GM19395 (cell line): ENCODE measurements at regions not wholly inside any gene's neighbourhood (a gene's known extent, or its start where the extent isn't known, plus 50 kb on each side); places are given as distances from the start of the nearest gene placed in this dataset.

Source experiments
- ATAC-seq: cut with Tn5 transposase; IDR thresholded peaks from one replicate; pipeline ENCODE4 v1.9.1; 2021; ENCODE audit warnings: mild to moderate bottlenecking, moderate library complexity; ENCODE audit not compliant: unreplicated experiment

GRCh38 chr20:60599381-60599780 lies 641.2 kb downstream of the CDH26 start:
- no peak for ATAC-seq

DNA sequence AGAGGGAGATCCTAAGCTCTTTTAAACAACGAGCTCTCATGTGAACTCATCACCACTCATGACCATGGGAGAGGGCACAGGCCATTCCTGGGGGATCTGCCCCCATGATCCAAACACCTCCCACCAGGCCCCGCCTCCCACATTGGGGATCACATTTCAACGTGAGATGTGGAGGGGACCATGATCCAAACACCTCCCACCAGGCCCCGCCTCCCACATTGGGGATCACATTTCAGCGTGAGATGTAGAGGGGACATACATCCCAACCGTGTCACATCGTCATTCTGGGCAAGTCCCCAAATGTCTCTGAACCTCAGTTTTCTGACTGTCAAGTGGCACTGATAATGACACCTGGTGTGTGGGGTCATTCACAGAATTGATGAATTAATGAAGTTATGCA lies 641.8 kb downstream of the CDH26 start:
- no peak for ATAC-seq

DNA sequence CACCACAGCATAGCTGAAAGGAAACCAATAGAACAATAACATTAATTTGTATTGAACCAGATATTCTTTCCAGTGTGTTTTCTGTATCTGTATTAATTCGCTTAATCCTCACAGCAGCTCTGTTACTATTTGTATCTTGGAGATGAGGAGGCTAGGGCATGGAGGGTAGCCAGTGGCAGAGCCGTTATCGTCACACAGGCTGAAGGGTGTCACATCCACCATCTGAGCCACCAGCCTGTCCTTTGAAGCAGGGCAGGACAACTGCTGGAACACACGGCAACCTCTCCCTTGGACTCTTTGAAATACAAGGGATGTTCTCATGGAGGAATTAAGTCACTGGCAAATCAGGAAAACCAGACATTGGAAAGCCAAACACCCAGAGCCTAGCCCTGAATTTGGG lies 628.0 kb upstream of the CDH4 start:
- ATAC-seq, result no peak

GRCh38 chr20:60627751-60628565 lies 624.1 kb upstream of the CDH4 start:
- ATAC-seq, result no peak

- ATAC-seq, result no peak
Measured at GRCh38 chr20:60628749-60629148, 623.3 kb upstream of the CDH4 start.

DNA sequence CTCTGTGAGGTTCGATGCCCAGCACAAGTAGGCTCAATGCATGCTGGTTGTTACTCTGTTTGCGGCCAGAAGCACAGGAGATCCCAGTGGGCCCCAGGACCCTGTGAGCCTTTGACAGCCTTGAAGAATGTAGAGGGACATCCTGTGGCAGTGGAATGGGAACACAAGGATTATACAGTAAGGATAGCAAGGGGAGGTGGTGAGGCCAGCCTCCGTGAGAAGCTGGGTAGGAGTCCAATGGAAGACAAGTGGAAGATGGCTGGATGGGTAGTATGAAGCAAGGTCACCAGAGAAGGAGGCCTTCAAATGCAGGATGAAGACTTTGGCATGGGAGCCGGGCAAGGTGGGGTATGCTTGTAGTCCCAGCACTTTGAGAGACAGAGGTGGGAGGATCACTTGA lies 622.9 kb upstream of the CDH4 start:
- ATAC-seq, result no peak

DNA sequence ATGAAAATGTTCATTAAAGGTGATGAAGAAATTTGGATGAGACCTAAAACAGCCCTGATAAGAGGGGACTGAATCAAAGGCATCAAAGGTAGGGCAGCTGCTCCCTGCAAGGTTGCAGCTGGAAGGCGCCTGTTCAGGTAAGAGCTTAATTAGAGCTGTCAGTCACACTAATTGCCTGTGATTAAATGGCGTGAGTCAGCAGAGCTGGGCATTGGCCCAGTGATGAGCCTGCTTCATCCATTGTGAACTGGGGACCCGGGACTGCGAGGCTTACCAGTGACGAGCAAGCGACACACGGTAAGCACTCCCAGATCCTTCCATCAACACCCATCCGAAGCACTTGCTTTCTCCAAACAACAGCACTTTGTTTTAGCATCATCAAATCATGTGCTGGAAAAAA lies 621.5 kb upstream of the CDH4 start:
- ATAC-seq, result no peak

GRCh38 chr20:60631585-60632287 lies 620.3 kb upstream of the CDH4 start:
- no peak for ATAC-seq

DNA sequence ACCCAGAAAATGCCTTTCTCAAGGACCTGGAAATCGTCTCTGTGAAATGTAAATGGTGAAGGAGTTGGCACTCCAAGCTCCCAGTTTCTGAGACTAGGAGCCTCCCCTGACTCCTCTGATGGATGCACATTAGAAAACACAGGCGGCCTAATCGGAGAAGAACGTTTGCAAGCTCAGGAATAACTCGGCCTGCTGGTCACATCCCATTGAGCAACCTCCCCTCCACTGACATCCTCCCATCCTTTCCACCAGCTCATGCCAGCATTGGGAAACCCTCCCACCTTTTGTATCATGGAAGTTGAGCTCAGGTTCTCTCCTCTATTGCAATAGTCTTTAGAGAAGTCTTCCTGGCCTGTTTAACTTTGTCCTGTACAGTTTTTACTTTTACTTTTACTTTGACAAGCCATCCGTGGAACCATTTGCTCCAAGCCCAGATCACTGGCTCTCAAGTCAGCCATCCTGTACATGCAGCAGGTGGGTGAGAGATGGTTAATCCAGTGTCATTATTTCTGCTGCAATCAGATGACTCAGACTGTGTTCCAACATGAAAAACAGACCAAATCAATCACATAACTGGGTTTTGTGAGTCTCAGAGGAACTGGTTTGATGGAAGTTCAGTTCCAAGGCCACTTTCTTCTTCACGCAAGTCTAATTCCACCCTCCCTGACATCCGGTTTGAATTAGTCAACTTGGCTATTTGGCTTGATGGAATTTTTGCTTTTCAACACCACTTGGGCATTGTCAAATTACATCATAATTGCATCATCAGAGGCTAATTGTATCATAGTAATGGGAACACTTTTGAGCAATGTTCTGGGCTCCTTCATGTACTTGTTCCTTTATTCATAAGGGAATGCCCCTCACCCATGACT lies 619.4 kb upstream of the CDH4 start:
- no peak for ATAC-seq

- ATAC-seq, result no peak
Measured at GRCh38 chr20:60634491-60635172, 617.4 kb upstream of the CDH4 start.

GRCh38 chr20:60636417-60636816 lies 615.6 kb upstream of the CDH4 start:
- no peak for ATAC-seq

GRCh38 chr20:60637801-60638200 lies 614.3 kb upstream of the CDH4 start:
- no peak for ATAC-seq

GRCh38 chr20:60638430-60639098 lies 613.5 kb upstream of the CDH4 start:
- ATAC-seq, result no peak

GRCh38 chr20:60641879-60642447 lies 610.1 kb upstream of the CDH4 start:
- no peak for ATAC-seq

DNA sequence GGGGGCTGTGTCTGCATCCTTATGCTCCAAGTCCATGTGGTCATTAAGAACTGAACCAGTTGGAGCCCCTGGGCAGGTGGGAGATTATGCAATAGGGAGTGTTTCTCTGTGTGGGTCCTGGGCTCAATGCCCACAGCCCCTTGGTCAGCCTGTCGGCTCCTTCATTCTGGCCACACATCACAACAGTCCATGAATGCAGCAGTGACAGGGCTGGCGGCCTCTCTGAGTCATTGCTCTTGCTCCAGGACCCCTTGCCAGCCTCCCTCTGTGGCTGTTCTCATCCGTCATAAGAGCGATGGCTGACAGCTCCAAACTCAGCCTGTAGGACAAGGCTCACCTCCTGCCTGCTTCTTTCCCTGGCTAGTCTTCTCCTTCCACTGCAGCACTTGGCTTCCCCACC lies 609.5 kb upstream of the CDH4 start:
- ATAC-seq, result no peak

- no peak for ATAC-seq
Measured at GRCh38 chr20:60648556-60648955, 603.5 kb upstream of the CDH4 start.

DNA sequence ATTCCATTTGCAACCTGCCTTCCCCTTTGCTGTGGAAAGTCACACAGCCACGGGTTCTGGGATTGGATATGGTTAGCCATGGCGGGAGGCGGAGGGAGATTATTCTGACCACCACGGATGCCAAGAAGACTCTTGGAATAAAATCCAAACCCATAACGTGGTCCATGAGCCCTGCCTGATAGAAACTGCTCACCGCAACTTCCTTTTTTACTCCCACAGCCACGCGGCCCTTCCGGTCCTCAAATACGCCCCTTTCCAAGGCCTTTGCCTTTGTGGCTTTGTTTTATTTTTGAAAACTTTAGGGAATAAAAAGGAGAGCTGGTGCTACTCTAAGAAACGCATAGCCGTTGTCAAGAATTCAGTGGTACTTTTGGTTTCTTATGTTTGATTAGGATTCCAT lies 602.5 kb upstream of the CDH4 start:
- ATAC-seq, result no peak

- ATAC-seq, result no peak
Measured at GRCh38 chr20:60650087-60650486, 602.0 kb upstream of the CDH4 start.

GRCh38 chr20:60652046-60652445 lies 600.0 kb upstream of the CDH4 start:
- no peak for ATAC-seq

DNA sequence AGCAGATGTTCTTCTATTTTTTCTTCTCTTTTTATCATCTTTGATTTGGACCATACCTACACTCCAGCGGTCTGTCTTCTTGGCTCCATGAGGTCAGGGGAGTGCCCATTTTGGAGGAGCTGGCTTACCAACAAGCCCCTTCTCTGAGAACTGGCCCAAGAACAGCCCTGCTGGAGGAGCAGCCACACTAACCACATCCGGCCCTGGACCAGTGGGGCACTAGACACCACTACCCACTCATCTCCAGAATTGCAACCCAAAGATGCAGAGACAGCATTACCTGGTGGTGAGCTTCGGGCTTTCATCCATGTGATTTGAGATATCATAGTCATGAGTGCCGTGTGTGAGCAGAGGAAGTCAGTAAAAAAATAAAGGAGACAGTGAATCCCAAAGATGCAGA lies 599.4 kb upstream of the CDH4 start:
- no peak for ATAC-seq
